H9 (cell line): ENCODE measurements at regions not wholly inside any gene's neighbourhood (a gene's known extent, or its start where the extent isn't known, plus 50 kb on each side); places are given as distances from the start of the nearest gene placed in this dataset.

Source experiments
- DNase-seq: peaks from one replicate; pipeline ENCODE4 v3.0.0-alpha.2; 2017
- H2AFZ ChIP-seq: one replicate; pipeline ENCODE4 v1.6.1; 2013; ENCODE audit warnings: mild to moderate bottlenecking, low read length, control low read depth, moderate library complexity
- H2AK5ac ChIP-seq: 2 replicates; pipeline ENCODE4 v1.6.1; 2013; ENCODE audit warnings: low read length, control low read depth, mixed read lengths; ENCODE audit not compliant: insufficient read length
- H2BK120ac ChIP-seq: one replicate; pipeline ENCODE4 v1.6.1; 2013; ENCODE audit warnings: low read depth, mild to moderate bottlenecking, low read length, control low read depth, inconsistent platforms; ENCODE audit not compliant: poor library complexity, severe bottlenecking
- H2BK12ac ChIP-seq: 2 replicates; pipeline ENCODE4 v1.6.1; 2013; ENCODE audit warnings: low read length, control low read depth, mixed read lengths, low read depth; ENCODE audit not compliant: insufficient read length
- H2BK15ac ChIP-seq: 2 replicates; pipeline ENCODE4 v1.6.1; 2013; ENCODE audit warnings: low read depth, low read length, control low read depth
- H2BK20ac ChIP-seq: one replicate; pipeline ENCODE4 v1.6.1; 2013; ENCODE audit warnings: low read depth, mild to moderate bottlenecking, low read length, control low read depth, inconsistent platforms; ENCODE audit not compliant: poor library complexity, severe bottlenecking
- H2BK5ac ChIP-seq: 2 replicates; pipeline ENCODE4 v1.6.1; 2013; ENCODE audit warnings: low read length, control low read depth, mixed read lengths; ENCODE audit not compliant: insufficient read length
- H3K14ac ChIP-seq: 2 replicates; pipeline ENCODE4 v1.6.1; 2013; ENCODE audit warnings: low read length, control low read depth; ENCODE audit not compliant: insufficient read depth
- H3K18ac ChIP-seq: 2 replicates; pipeline ENCODE4 v1.6.1; 2013; ENCODE audit warnings: low read depth, mild to moderate bottlenecking, mixed read lengths, low read length, control low read depth; ENCODE audit not compliant: insufficient read length
- H3K23ac ChIP-seq: 2 replicates; pipeline ENCODE4 v1.6.1; 2013; ENCODE audit warnings: low read length, control low read depth, mixed read lengths, low read depth; ENCODE audit not compliant: insufficient read length
- H3K23me2 ChIP-seq: 2 replicates; pipeline ENCODE4 v1.6.1; 2013; ENCODE audit warnings: low read depth, mild to moderate bottlenecking, mixed read lengths, low read length, control low read depth; ENCODE audit not compliant: insufficient read length, poor library complexity, severe bottlenecking
- H3K27ac ChIP-seq: 2 replicates; pipeline ENCODE4 v1.5.1; 2013; ENCODE audit warnings: low read length, control low read depth, mixed read lengths, low read depth; ENCODE audit not compliant: insufficient read length
- H3K27me3 ChIP-seq: 2 replicates; pipeline ENCODE4 v1.6.1; 2013; ENCODE audit warnings: low read length, control low read depth, inconsistent platforms; ENCODE audit not compliant: insufficient read depth
- H3K4ac ChIP-seq: 2 replicates; pipeline ENCODE4 v1.6.1; 2013; ENCODE audit warnings: low read depth, mild to moderate bottlenecking, control low read depth, inconsistent platforms, low read length, moderate library complexity
- H3K4me1 ChIP-seq: 2 replicates; pipeline ENCODE4 v1.6.1; 2013; ENCODE audit warnings: low read length, control low read depth, inconsistent platforms; ENCODE audit not compliant: insufficient read depth
- H3K4me2 ChIP-seq: 2 replicates; pipeline ENCODE4 v1.6.1; 2013; ENCODE audit warnings: low read length, control low read depth, mixed read lengths; ENCODE audit not compliant: insufficient read length, insufficient read depth
- H3K56ac ChIP-seq: 2 replicates; pipeline ENCODE4 v1.6.1; 2013; ENCODE audit warnings: low read depth, mild to moderate bottlenecking, mixed read lengths, low read length, control low read depth; ENCODE audit not compliant: insufficient read length
- H3K79me1 ChIP-seq: 2 replicates; pipeline ENCODE4 v1.6.1; 2013; ENCODE audit warnings: low read depth, mild to moderate bottlenecking, moderate library complexity, low read length, control low read depth, inconsistent platforms; ENCODE audit not compliant: insufficient read depth, poor library complexity, severe bottlenecking
- H3K79me2 ChIP-seq: 2 replicates; pipeline ENCODE4 v1.6.1; 2013; ENCODE audit warnings: low read length, control low read depth, inconsistent platforms; ENCODE audit not compliant: insufficient read depth
- H3K9ac ChIP-seq: 2 replicates; pipeline ENCODE4 v1.6.1; 2013; ENCODE audit warnings: low read length, control low read depth, mixed read lengths; ENCODE audit not compliant: insufficient read length; ENCODE audit errors: extremely low read depth
- H3K9me3 ChIP-seq: one replicate; pipeline ENCODE4 v1.6.1; 2013; ENCODE audit warnings: low read depth, low read length, inconsistent platforms; ENCODE audit not compliant: control insufficient read depth
- H3T11ph ChIP-seq: one replicate; pipeline ENCODE4 v1.6.1; 2013; ENCODE audit warnings: mild to moderate bottlenecking, low read length, control low read depth, inconsistent platforms
- H4K20me1 ChIP-seq: one replicate; pipeline ENCODE4 v1.6.1; 2013; ENCODE audit not compliant: control insufficient read depth, insufficient read length, insufficient read depth
- H4K5ac ChIP-seq: 2 replicates; pipeline ENCODE4 v1.6.1; 2013; ENCODE audit warnings: low read depth, mild to moderate bottlenecking, mixed read lengths, low read length, control low read depth; ENCODE audit not compliant: insufficient read length
- H4K8ac ChIP-seq: replicated peaks from 2 replicates; pipeline ENCODE4 v1.6.1; 2013; ENCODE audit warnings: low read length, control low read depth, mixed read lengths, low read depth; ENCODE audit not compliant: insufficient read length
- H4K91ac ChIP-seq: 2 replicates; pipeline ENCODE4 v1.6.1; 2013; ENCODE audit warnings: low read depth, mild to moderate bottlenecking, moderate library complexity, mixed read lengths, low read length, control low read depth; ENCODE audit not compliant: insufficient read length
- H3K27ac Mint-ChIP-seq, 3 experiments: 2 replicates in 2 of 3; 3 replicates in 1 of 3; pipeline ENCODE4 v1.8.0; 2020 to 2021; ENCODE audit warnings: mixed read lengths in 3 of 3, mild to moderate bottlenecking in 1 of 3, moderate library complexity in 1 of 3
- H3K27me3 Mint-ChIP-seq: 2 replicates; pipeline ENCODE4 v1.8.0; 2021; ENCODE audit warnings: low read depth, mild to moderate bottlenecking, moderate library complexity, mixed read lengths
- H3K36me3 Mint-ChIP-seq, 3 experiments: 2 replicates in 2 of 3; 3 replicates in 1 of 3; pipeline ENCODE4 v1.8.0; 2020 to 2021; ENCODE audit warnings: low read depth in 3 of 3, mixed read lengths in 3 of 3; ENCODE audit not compliant: insufficient read depth in 1 of 3
- H3K4me1 Mint-ChIP-seq, 2 experiments: 2 replicates each; pipeline ENCODE4 v1.8.0; 2020; ENCODE audit warnings: mixed read lengths in 2 of 2
- H3K4me3 Mint-ChIP-seq, 2 experiments: 2 replicates in 1 of 2; 3 replicates in 1 of 2; pipeline ENCODE4 v1.8.0; 2020 to 2021; ENCODE audit warnings: mild to moderate bottlenecking in 2 of 2, mixed read lengths in 2 of 2, moderate library complexity in 1 of 2
- H3K9me3 Mint-ChIP-seq, 2 experiments: 2 replicates in 1 of 2; 3 replicates in 1 of 2; pipeline ENCODE4 v1.8.0; 2020; ENCODE audit warnings: mild to moderate bottlenecking in 2 of 2, mixed read lengths in 2 of 2, moderate library complexity in 1 of 2
- WGBS: extraction: QIAGEN DNeasy Blood & Tissue Kit; methylation state at CpG from one replicate; pipeline ENCODE4 v1.1.7; 2013; ENCODE audit warnings: missing lambda C conversion rate, low lambda C conversion rate, mixed read lengths; ENCODE audit not compliant: insufficient read length; ENCODE audit errors: extremely low coverage; 5-methylcytosine and 5-hydroxymethylcytosine counted together
- TF ChIP-seq, protein P1 (sequence below): fragments of 200-600 bp; sonication (generic); conservative IDR thresholded peaks from 3 replicates; pipeline ENCODE4 v1.8.0; 2021; ENCODE audit warnings: antibody characterized with exemption, mild to moderate bottlenecking

DNA sequence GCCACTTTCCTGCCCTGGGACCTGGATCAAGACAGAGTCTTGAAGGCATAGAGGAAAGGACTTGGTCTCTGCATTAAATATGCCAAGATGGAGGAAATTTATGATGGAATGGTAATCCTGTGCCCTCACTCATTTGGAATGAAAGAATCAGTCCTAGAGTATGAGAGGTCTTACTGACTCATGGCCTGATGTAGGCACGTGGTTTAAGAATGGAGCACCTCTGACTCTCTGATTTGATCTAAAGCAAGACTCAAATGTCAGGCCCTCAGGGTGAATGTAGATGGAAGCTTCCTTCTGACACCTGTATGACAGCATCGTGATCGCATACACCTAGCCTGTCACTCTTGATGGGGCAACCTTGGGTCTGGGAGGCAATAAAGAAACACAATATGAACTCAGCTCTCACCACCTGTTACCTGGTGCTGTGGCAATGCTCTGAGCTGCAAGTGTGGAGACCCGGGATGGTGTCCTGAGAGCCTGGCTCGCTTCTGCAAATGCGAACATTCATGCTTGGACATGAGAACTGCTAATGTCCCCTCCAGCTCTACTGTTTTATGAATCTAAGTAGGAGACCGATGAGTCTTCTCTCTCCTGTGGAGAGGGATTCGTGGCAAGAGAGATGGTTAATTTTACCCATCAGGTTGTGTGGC, 229.9 kb downstream of the ABCC12 start:
- no peaks in the 10 kb centered on the region for H3K4me1 ChIP-seq
- H2BK12ac ChIP-seq: no peak overlapping the region
- no peak overlapping the region for H2AK5ac ChIP-seq
- H3K27ac Mint-ChIP-seq: no peak overlapping the region
- peaks cover 2% of the 10 kb centered on the region in 2 experiments; a peak in 3 of 4 replicates for H3K4me1 Mint-ChIP-seq
- H3K56ac ChIP-seq: no peak overlapping the region
- no peak overlapping the region for H2BK120ac ChIP-seq
- no peaks in the 10 kb centered on the region; a peak in 1 of 7 replicates for H3K36me3 Mint-ChIP-seq
- no peaks in the 10 kb centered on the region for H3K27me3 Mint-ChIP-seq
- DNase-seq: no peak
- no peaks in the 10 kb centered on the region for H3K9me3 ChIP-seq
- H4K5ac ChIP-seq: no peak overlapping the region
- no peaks in the 10 kb centered on the region for H3K79me1 ChIP-seq
- no peak overlapping the region for H2BK20ac ChIP-seq
- no peak overlapping the region for H3K27ac ChIP-seq
- H3K4me3 Mint-ChIP-seq: no peak overlapping the region
- H2AFZ ChIP-seq: no peak overlapping the region
- H4K91ac ChIP-seq: no peak overlapping the region
- H3K14ac ChIP-seq: no peak overlapping the region; the same call in 1 of the 2 replicates
- H3T11ph ChIP-seq: no peak overlapping the region
- no peak overlapping the region for H4K8ac ChIP-seq
- H2BK5ac ChIP-seq: no peak overlapping the region
- no peaks in the 10 kb centered on the region for H3K79me2 ChIP-seq
- no peaks in the 10 kb centered on the region for H4K20me1 ChIP-seq
- no CpG with 5 or more reads among the region's 8 CpGs for WGBS
- no peak overlapping the region for H3K9ac ChIP-seq
- no peaks in the 10 kb centered on the region for H3K23me2 ChIP-seq
- no peak overlapping the region for H2BK15ac ChIP-seq
- no peak overlapping the region for H3K18ac ChIP-seq
- H3K4me2 ChIP-seq: no peak overlapping the region
- no peak overlapping the region for H3K23ac ChIP-seq
- TF ChIP-seq, protein P1, sequence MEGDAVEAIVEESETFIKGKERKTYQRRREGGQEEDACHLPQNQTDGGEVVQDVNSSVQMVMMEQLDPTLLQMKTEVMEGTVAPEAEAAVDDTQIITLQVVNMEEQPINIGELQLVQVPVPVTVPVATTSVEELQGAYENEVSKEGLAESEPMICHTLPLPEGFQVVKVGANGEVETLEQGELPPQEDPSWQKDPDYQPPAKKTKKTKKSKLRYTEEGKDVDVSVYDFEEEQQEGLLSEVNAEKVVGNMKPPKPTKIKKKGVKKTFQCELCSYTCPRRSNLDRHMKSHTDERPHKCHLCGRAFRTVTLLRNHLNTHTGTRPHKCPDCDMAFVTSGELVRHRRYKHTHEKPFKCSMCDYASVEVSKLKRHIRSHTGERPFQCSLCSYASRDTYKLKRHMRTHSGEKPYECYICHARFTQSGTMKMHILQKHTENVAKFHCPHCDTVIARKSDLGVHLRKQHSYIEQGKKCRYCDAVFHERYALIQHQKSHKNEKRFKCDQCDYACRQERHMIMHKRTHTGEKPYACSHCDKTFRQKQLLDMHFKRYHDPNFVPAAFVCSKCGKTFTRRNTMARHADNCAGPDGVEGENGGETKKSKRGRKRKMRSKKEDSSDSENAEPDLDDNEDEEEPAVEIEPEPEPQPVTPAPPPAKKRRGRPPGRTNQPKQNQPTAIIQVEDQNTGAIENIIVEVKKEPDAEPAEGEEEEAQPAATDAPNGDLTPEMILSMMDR: no peak
- H3K27me3 ChIP-seq: no peaks in the 10 kb centered on the region
- no peak overlapping the region for H3K4ac ChIP-seq
- no peaks in the 10 kb centered on the region for H3K9me3 Mint-ChIP-seq
